DMS53 treated with DMSO at 0.1 percent for 48 hours (cell line): ENCODE measurements at regions not wholly inside any gene's neighbourhood (a gene's known extent, or its start where the extent isn't known, plus 50 kb on each side); places are given as distances from the start of the nearest gene placed in this dataset.
"Not testable (repeated sequence)": the region's sequence is repeated elsewhere in the genome, so short reads cannot be mapped to it uniquely, and the experiment has no call there.

ENCODE experiments used
- DNase-seq: peaks from one replicate; lab custom pipeline; 2025; ENCODE audit not compliant: unreplicated experiment; lab: John Stamatoyannopoulos, UW

GRCh38 chr19:31444931-31445330 lies 95.7 kb upstream of the TSHZ3 start:
- DNase-seq, result no peak

- DNase-seq, result no peak
These were observed 96.2 kb upstream of the TSHZ3 start for GRCh38 chr19:31445406-31445805.

GRCh38 chr19:31448221-31448657 lies 99.0 kb upstream of the TSHZ3 start:
- DNase-seq, result no peak

GRCh38 chr19:31449379-31449778 lies 100.1 kb upstream of the TSHZ3 start:
- no peak for DNase-seq

- no peak for DNase-seq
These were observed 101.5 kb upstream of the TSHZ3 start for GRCh38 chr19:31450696-31451095.

GRCh38 chr19:31451686-31452330 lies 102.6 kb upstream of the TSHZ3 start:
- no peak for DNase-seq

- DNase-seq, result no peak
These were observed 110.2 kb upstream of the TSHZ3 start for GRCh38 chr19:31459430-31459829.

GRCh38 chr19:31461814-31462539 lies 112.7 kb upstream of the TSHZ3 start:
- DNase-seq, result no peak

- DNase-seq, result no peak
These were observed 121.1 kb upstream of the TSHZ3 start for GRCh38 chr19:31470229-31470939.

- no peak for DNase-seq
These were observed 121.7 kb upstream of the TSHZ3 start for GRCh38 chr19:31470952-31471351.

GRCh38 chr19:31478241-31478640 lies 129.0 kb upstream of the TSHZ3 start:
- DNase-seq, result no peak

GRCh38 chr19:31483226-31483857 lies 134.1 kb upstream of the TSHZ3 start:
- DNase-seq, result no peak

GRCh38 chr19:31484858-31485410 lies 135.7 kb upstream of the TSHZ3 start:
- not testable (repeated sequence) for DNase-seq

- DNase-seq, result no peak
These were observed 136.2 kb upstream of the TSHZ3 start for GRCh38 chr19:31485472-31485871.

GRCh38 chr19:31491242-31491641 lies 142.0 kb upstream of the TSHZ3 start:
- no peak for DNase-seq

GRCh38 chr19:31492050-31492449 lies 142.8 kb upstream of the TSHZ3 start:
- DNase-seq, result no peak

GRCh38 chr19:31496076-31496475 lies 146.8 kb upstream of the TSHZ3 start:
- DNase-seq, result no peak

- no peak for DNase-seq
These were observed 148.5 kb upstream of the TSHZ3 start for GRCh38 chr19:31497709-31498108.

- no peak for DNase-seq
These were observed 149.5 kb upstream of the TSHZ3 start for GRCh38 chr19:31498781-31499180.

GRCh38 chr19:31499281-31500196 lies 150.3 kb upstream of the TSHZ3 start:
- no peak for DNase-seq
